ENCODE measurements at regions not wholly inside any gene's neighbourhood (a gene's known extent, or its start where the extent isn't known, plus 50 kb on each side); places are given as distances from the start of the nearest gene placed in this dataset.

DNA sequence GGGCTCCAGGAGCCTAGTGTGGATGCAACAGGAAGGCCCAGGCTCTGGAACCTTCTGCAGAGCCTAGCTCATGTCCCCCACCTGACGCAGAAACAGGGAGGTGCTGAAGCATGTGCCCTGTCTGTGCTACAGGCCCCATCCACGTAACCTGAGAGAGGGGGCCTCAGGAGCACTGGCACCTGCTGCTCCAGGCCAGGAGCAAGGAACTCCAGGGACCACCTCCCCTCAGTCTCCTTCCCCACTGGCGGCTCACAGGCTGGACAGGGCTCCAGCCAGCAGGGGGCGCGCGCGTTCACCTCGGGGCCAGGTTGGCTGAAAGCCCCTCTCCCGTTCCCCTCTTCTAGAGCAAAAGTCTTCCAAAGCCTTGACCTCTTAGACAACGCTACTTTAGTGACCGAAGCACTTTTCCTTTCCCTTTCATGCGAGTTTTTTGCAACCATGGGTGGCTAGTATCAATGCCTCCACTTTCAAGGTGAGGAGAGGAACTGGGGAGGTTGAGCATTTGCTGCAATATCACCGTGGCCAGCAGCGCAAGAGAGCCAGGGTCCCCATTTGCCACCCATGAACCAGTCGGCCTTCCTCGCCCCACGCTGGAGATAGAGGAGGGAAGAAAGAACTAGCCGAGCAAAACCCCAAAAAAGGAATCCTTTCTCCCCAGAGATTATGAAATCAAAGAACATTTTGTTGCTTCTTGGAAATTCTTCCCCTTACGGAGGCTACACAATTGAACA lies 52.4 kb upstream of the GPR157 start:
- Histone ChIP-seq H3K4me2 (ENCODE audit: insufficient read depth, low read length) (peak overlapping the region; percentile 51), H4K20me1 (replicated peaks; ENCODE audit: control insufficient read depth, extremely low read depth, insufficient read depth, low read length) (no peaks in the 10 kb centered on the region), H3K27ac (ENCODE audit: insufficient read depth, low read depth, low read length) (peak overlapping the region; percentile 69), H3K4me1 (ENCODE audit: control insufficient read depth, extremely low read depth, insufficient read depth, low read length) (peaks cover 22% of the 10 kb centered on the region), H2AFZ (ENCODE audit: low read depth, low read length) (peak overlapping the region; percentile 32), H3K36me3 (ENCODE audit: control insufficient read depth in 2 of 2, extremely low read depth in 1 of 2, insufficient read depth in 2 of 2, low read length in 2 of 2) (peaks cover 0 to 5% of the 10 kb centered on the region in 2 experiments), H3K79me2 (ENCODE audit: control insufficient read depth, insufficient read depth, low read length) (peaks cover 65% of the 10 kb centered on the region), H3K9me1 (replicated peaks; ENCODE audit: control insufficient read depth, extremely low read depth, insufficient read depth, low read length) (no peaks in the 10 kb centered on the region), H3K27me3 (ENCODE audit: control insufficient read depth in 2 of 2, insufficient read depth in 2 of 2, low read length in 2 of 2) (no peaks in the 10 kb centered on the region), H3K9me3 (replicated peaks; ENCODE audit: control insufficient read depth, insufficient read depth, low read length) (no peaks in the 10 kb centered on the region), H3K4me3 (replicated peaks in 1 of 3; ENCODE audit: insufficient read depth in 1 of 3, low read depth in 1 of 3, low read length in 3 of 3) (peak overlapping the region; percentile 66 to 79 (median 76)), H3K9ac (replicated peaks; ENCODE audit: extremely low read depth, insufficient read depth, low read length) (peak overlapping the region; percentile 65)
- POLR2A ChIA-PET: no interaction called here
- BruUV-seq (replicated peaks): TSS peak; percentile 63
- CTCF ChIA-PET: interaction anchor here (0.6 to 3.2 kb wide), 21 partner anchors 11 to 309 kb away, joined by 3 to 24 read pairs (median 5); partner anchors contain the start of gene H6PD
- DNase-seq (ENCODE audit: low read depth, low spot score) (peak; percentile 74), FAIRE-seq (peak; percentile 67)
- TF ChIP-seq, protein P1, sequence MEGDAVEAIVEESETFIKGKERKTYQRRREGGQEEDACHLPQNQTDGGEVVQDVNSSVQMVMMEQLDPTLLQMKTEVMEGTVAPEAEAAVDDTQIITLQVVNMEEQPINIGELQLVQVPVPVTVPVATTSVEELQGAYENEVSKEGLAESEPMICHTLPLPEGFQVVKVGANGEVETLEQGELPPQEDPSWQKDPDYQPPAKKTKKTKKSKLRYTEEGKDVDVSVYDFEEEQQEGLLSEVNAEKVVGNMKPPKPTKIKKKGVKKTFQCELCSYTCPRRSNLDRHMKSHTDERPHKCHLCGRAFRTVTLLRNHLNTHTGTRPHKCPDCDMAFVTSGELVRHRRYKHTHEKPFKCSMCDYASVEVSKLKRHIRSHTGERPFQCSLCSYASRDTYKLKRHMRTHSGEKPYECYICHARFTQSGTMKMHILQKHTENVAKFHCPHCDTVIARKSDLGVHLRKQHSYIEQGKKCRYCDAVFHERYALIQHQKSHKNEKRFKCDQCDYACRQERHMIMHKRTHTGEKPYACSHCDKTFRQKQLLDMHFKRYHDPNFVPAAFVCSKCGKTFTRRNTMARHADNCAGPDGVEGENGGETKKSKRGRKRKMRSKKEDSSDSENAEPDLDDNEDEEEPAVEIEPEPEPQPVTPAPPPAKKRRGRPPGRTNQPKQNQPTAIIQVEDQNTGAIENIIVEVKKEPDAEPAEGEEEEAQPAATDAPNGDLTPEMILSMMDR (IDR thresholded peaks at IDR 0.05; ENCODE audit: extremely low read depth in 1 of 2, insufficient read depth in 1 of 2, low read depth in 1 of 2, low read length in 2 of 2): peak; percentile 98 to 99
- no peak for TF ChIP-seq FOS (IDR thresholded peaks at IDR 0.05; ENCODE audit: borderline replicate concordance, insufficient read depth, low read length)
- TF ChIP-seq POLR2AphosphoS5 (IDR thresholded peaks at IDR 0.05; ENCODE audit: insufficient read depth, low read depth, low read length): peak; percentile 40
- intact Hi-C loops (cut with micrococcal nuclease) (loop anchor here (1.0 to 5.0 kb wide), 6 partner anchors 15 to 69 kb away; partner anchors contain the start of gene GPR157), dilution Hi-C loops (cut with MboI; ENCODE audit: extremely low pct_ligation_motif_present, low sequenced_read_pairs) (no loop called here)
